Trophoblast cell (in vitro differentiated cells and primary cell): ENCODE measurements at regions not wholly inside any gene's neighbourhood (a gene's known extent, or its start where the extent isn't known, plus 50 kb on each side); places are given as distances from the start of the nearest gene placed in this dataset.

ENCODE experiments used
- DNase-seq, 2 donors: peaks; one replicate each; pipeline ENCODE4 v3.0.0-alpha.2; 2016
- H2AFZ ChIP-seq: 2 replicates; pipeline ENCODE4 v1.6.1; 2013; ENCODE audit warnings: low read length, moderate library complexity, mild to moderate bottlenecking; ENCODE audit not compliant: insufficient read depth, poor library complexity
- H2AK5ac ChIP-seq: 2 replicates; pipeline ENCODE4 v1.6.1; 2013; ENCODE audit warnings: mild to moderate bottlenecking, low read length
- H2BK120ac ChIP-seq: 2 replicates; pipeline ENCODE4 v1.6.1; 2013; ENCODE audit warnings: low read length, mild to moderate bottlenecking, moderate library complexity; ENCODE audit not compliant: insufficient read depth, poor library complexity
- H2BK12ac ChIP-seq: 2 replicates; pipeline ENCODE4 v1.6.1; 2013; ENCODE audit warnings: mild to moderate bottlenecking, low read length, moderate library complexity
- H2BK5ac ChIP-seq: 2 replicates; pipeline ENCODE4 v1.6.1; 2013; ENCODE audit warnings: low read length, low read depth, moderate library complexity, mild to moderate bottlenecking; ENCODE audit not compliant: poor library complexity
- H3K14ac ChIP-seq: 2 replicates; pipeline ENCODE4 v1.6.1; 2013; ENCODE audit warnings: mild to moderate bottlenecking, low read length
- H3K18ac ChIP-seq: 2 replicates; pipeline ENCODE4 v1.6.1; 2013; ENCODE audit warnings: mild to moderate bottlenecking, low read length
- H3K23ac ChIP-seq: 2 replicates; pipeline ENCODE4 v1.6.1; 2013; ENCODE audit warnings: low read length
- H3K27ac ChIP-seq: 2 replicates; pipeline ENCODE4 v1.5.1; 2013; ENCODE audit warnings: low read depth, mild to moderate bottlenecking, inconsistent platforms, low read length, moderate library complexity
- H3K27me3 ChIP-seq: 2 replicates; pipeline ENCODE4 v1.6.1; 2013; ENCODE audit warnings: inconsistent platforms, mild to moderate bottlenecking, low read length, moderate library complexity; ENCODE audit not compliant: insufficient read depth
- H3K36me3 ChIP-seq, 2 experiments: 1 replicate in 1 of 2; 2 replicates in 1 of 2; pipeline ENCODE4 v1.6.1; 2013; ENCODE audit warnings: low read length in 2 of 2, mild to moderate bottlenecking in 2 of 2, moderate library complexity in 1 of 2; ENCODE audit not compliant: insufficient read depth in 2 of 2, control insufficient read depth in 1 of 2
- H3K4ac ChIP-seq: 2 replicates; pipeline ENCODE4 v1.6.1; 2013; ENCODE audit warnings: low read depth, mild to moderate bottlenecking, low read length, moderate library complexity
- H3K4me1 ChIP-seq, 2 experiments: 1 replicate in 1 of 2; 2 replicates in 1 of 2; pipeline ENCODE4 v1.6.1; 2013; ENCODE audit warnings: low read length in 2 of 2, mild to moderate bottlenecking in 2 of 2, moderate library complexity in 1 of 2; ENCODE audit not compliant: insufficient read depth in 2 of 2, control insufficient read depth in 1 of 2
- H3K4me2 ChIP-seq: 2 replicates; pipeline ENCODE4 v1.6.1; 2013; ENCODE audit warnings: inconsistent platforms, mild to moderate bottlenecking, low read length, moderate library complexity
- H3K4me3 ChIP-seq: 2 replicates; pipeline ENCODE4 v1.5.1; 2013; ENCODE audit warnings: mild to moderate bottlenecking, low read depth, low read length, inconsistent platforms
- H3K79me1 ChIP-seq: one replicate; pipeline ENCODE4 v1.6.1; 2013; ENCODE audit warnings: low read length
- H3K79me2 ChIP-seq: 2 replicates; pipeline ENCODE4 v1.6.1; 2013; ENCODE audit warnings: low read length, mild to moderate bottlenecking; ENCODE audit not compliant: control insufficient read depth, insufficient read depth, poor library complexity
- H3K9ac ChIP-seq: 2 replicates; pipeline ENCODE4 v1.6.1; 2013; ENCODE audit warnings: mild to moderate bottlenecking, low read length
- H3K9me3 ChIP-seq: 2 replicates; pipeline ENCODE4 v1.6.1; 2013; ENCODE audit warnings: low read depth, mild to moderate bottlenecking, control low read depth, inconsistent platforms, low read length; ENCODE audit not compliant: insufficient read depth
- H4K12ac ChIP-seq: 2 replicates; pipeline ENCODE4 v1.6.1; 2013; ENCODE audit warnings: low read depth, mild to moderate bottlenecking, low read length, moderate library complexity
- H4K8ac ChIP-seq: 2 replicates; pipeline ENCODE4 v1.6.1; 2013; ENCODE audit warnings: low read depth, mild to moderate bottlenecking, low read length, moderate library complexity
- H4K91ac ChIP-seq: one replicate; pipeline ENCODE4 v1.6.1; 2013; ENCODE audit warnings: low read depth, mild to moderate bottlenecking, low read length, moderate library complexity
- WGBS: extraction: QIAGEN DNeasy Blood & Tissue Kit; methylation state at CpG from one replicate; pipeline ENCODE4 v1.1.7; 2013; ENCODE audit warnings: missing lambda C conversion rate; ENCODE audit not compliant: insufficient read length, insufficient coverage; ENCODE audit errors: extremely low coverage; 5-methylcytosine and 5-hydroxymethylcytosine counted together

DNA sequence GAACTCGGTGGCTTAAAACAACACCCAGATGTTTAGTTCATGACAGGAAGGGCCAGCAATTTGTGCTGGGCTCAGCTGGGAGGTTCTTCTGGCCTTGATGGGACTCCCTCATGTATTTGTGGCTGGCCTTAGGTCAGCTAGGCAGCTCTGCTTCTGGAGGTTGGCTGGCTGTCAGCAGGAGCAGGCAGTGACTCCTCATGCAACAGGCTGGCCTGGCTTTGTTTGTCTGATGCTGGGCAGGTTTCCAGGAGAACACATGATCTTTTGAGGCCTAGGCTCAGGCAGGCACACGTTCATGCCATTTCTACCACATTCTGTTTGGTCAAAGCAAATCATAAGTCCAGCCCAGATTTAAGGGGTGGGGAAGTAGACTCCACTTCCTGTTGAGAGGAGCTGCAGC, 571.2 kb downstream of the TBC1D22A start:
- Histone ChIP-seq H4K8ac (no peak overlapping the region), H2BK120ac (no peak overlapping the region), H3K36me3 (no peaks in the 10 kb centered on the region), H3K79me2 (no peaks in the 10 kb centered on the region), H2AFZ (no peak overlapping the region), H3K4me1 (no peaks in the 10 kb centered on the region), H4K12ac (no peak overlapping the region), H3K4ac (no peak overlapping the region), H2BK5ac (no peak overlapping the region), H3K23ac (no peak overlapping the region), H3K14ac (no peak overlapping the region), H3K9ac (no peak overlapping the region), H3K4me3 (no peak overlapping the region), H3K79me1 (no peaks in the 10 kb centered on the region), H4K91ac (no peak overlapping the region), H3K4me2 (no peak overlapping the region), H2BK12ac (no peak overlapping the region), H3K27me3 (no peaks in the 10 kb centered on the region), H3K27ac (no peak overlapping the region), H3K9me3 (peaks cover 56% of the 10 kb centered on the region), H3K18ac (no peak overlapping the region), H2AK5ac (no peak overlapping the region)
- no peak for DNase-seq
- WGBS: no CpG with 5 or more reads among the region's 2 CpGs

DNA sequence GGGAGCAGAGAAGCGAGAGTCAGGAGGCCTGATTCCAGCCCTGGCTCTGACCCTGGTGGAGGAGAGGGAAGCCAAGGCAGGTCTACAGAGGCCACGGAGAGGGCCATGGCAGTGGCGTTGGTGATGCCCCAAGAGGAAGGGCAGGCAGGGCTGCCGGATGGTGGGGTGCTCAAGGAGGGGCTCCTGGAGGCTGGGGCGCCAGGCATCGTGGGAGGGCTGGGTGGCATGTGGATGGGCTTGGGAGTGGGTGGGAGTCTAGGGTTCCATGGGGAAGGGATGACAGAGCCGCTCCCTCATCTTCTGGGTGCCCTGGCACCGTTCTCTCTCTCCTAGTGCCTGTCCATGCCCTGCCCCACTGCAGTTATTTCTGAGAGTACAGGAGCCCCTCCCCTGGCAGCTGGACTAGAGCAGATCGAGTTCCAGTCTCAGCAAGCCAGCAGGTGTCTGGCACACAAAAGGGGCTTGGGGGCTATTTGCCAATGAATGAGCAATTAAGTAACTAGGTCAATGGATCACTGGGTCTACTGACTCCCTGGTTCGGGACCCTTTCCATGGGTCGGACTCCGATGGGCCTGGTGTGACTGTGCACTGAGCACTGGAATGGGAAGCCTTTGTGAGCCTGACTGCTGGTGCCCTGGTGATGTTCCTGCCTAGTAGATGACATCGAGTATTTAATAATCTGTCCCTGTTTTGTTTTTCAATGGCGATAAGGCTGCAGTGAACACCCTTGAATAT, 570.0 kb downstream of the TBC1D22A start:
- Histone ChIP-seq H3K9me3 (peaks cover 59% of the 10 kb centered on the region), H3K4me1 (no peaks in the 10 kb centered on the region), H4K91ac (no peak overlapping the region), H2AK5ac (no peak overlapping the region), H3K4me2 (no peak overlapping the region), H3K9ac (no peak overlapping the region), H2AFZ (no peak overlapping the region), H2BK120ac (no peak overlapping the region), H3K14ac (no peak overlapping the region), H3K18ac (no peak overlapping the region), H2BK12ac (no peak overlapping the region), H4K12ac (no peak overlapping the region), H3K27me3 (no peaks in the 10 kb centered on the region), H3K27ac (no peak overlapping the region), H3K4me3 (peak overlapping the region; percentile 56), H3K36me3 (no peaks in the 10 kb centered on the region), H3K79me1 (no peaks in the 10 kb centered on the region), H4K8ac (no peak overlapping the region), H2BK5ac (no peak overlapping the region), H3K79me2 (no peaks in the 10 kb centered on the region), H3K23ac (no peak overlapping the region), H3K4ac (no peak overlapping the region)
- WGBS: no CpG with 5 or more reads among the region's 14 CpGs
- DNase-seq: no peak

GRCh38 chr22:47331750-47332149, 569.3 kb downstream of the TBC1D22A start:
- Histone ChIP-seq H3K79me1 (no peaks in the 10 kb centered on the region), H3K27me3 (no peaks in the 10 kb centered on the region), H2AK5ac (no peak overlapping the region), H2BK120ac (no peak overlapping the region), H3K14ac (no peak overlapping the region), H3K36me3 (no peaks in the 10 kb centered on the region), H2AFZ (no peak overlapping the region), H3K27ac (no peak overlapping the region), H2BK12ac (no peak overlapping the region), H3K9ac (no peak overlapping the region), H2BK5ac (no peak overlapping the region), H3K9me3 (peaks cover 60% of the 10 kb centered on the region), H3K79me2 (no peaks in the 10 kb centered on the region), H3K4me1 (no peaks in the 10 kb centered on the region), H3K4me3 (no peak overlapping the region), H3K4ac (no peak overlapping the region), H3K23ac (no peak overlapping the region), H3K4me2 (no peak overlapping the region), H4K12ac (no peak overlapping the region), H4K8ac (no peak overlapping the region), H3K18ac (no peak overlapping the region), H4K91ac (no peak overlapping the region)
- no peak for DNase-seq
- no CpG with 5 or more reads among the region's 8 CpGs for WGBS

DNA sequence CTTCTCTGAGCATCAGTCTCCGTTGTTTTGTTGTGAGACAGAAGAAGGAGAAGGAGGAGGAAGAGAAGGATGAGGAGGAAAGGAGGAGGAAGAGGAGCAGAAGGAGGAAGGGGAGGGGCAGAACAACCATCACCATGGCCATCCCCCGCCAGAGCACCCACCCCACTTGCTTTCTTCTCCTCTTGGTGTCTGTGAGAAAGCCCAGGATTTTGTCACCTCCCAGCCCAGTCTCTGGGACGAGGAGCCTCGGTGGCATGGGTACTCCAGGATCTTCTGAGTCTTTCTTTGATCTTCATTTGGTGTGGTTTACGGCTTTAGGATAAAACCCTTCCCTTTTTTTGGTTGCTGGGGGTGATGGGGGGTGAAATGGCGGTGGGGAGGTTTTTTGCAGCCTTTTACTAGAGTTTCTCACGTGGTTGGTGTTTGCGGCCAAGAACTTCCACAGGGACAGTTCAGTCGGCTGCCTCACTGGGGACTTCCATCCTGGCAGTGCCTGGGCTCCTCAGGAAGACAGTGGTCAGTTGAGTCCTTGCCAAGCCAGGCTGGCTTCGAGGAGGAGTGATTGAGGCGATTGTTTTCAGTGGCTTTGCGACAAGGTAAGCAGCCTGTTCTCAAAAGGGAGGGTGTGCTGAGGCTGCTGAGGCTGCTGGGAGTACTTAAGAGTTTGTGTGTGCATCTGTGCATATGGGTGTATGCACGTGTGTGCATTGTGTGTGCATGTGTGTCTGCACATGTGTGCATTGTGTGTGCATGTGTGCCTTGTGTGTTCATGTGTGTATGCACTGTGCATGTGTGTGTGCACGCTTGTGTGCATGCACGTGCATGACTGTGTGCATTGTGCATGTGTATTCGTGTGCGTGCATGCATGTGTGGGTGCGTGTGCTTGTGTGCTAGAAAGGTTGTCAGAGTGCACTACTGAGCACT, 567.5 kb downstream of the TBC1D22A start:
- H3K4ac ChIP-seq: no peak overlapping the region
- no peak overlapping the region for H2BK120ac ChIP-seq
- no peak overlapping the region for H3K9ac ChIP-seq
- H3K27ac ChIP-seq: no peak overlapping the region
- no peak overlapping the region for H4K12ac ChIP-seq
- DNase-seq: no peak
- H2BK12ac ChIP-seq: no peak overlapping the region
- no peaks in the 10 kb centered on the region for H3K79me2 ChIP-seq
- no peaks in the 10 kb centered on the region for H3K4me1 ChIP-seq
- H2BK5ac ChIP-seq: no peak overlapping the region
- no peak overlapping the region for H4K8ac ChIP-seq
- H3K18ac ChIP-seq: no peak overlapping the region
- peaks cover 60% of the 10 kb centered on the region for H3K9me3 ChIP-seq
- no peaks in the 10 kb centered on the region for H3K27me3 ChIP-seq
- no peak overlapping the region for H2AFZ ChIP-seq
- H3K36me3 ChIP-seq: no peaks in the 10 kb centered on the region
- H3K23ac ChIP-seq: no peak overlapping the region
- H4K91ac ChIP-seq: no peak overlapping the region
- no peaks in the 10 kb centered on the region for H3K79me1 ChIP-seq
- no peak overlapping the region for H3K14ac ChIP-seq
- no CpG with 5 or more reads among the region's 18 CpGs for WGBS
- no peak overlapping the region for H2AK5ac ChIP-seq
- no peak overlapping the region for H3K4me2 ChIP-seq
- peak overlapping the region; percentile 63 for H3K4me3 ChIP-seq
